ENCODE measurements at regions not wholly inside any gene's neighbourhood (a gene's known extent, or its start where the extent isn't known, plus 50 kb on each side); places are given as distances from the start of the nearest gene placed in this dataset.

DNA sequence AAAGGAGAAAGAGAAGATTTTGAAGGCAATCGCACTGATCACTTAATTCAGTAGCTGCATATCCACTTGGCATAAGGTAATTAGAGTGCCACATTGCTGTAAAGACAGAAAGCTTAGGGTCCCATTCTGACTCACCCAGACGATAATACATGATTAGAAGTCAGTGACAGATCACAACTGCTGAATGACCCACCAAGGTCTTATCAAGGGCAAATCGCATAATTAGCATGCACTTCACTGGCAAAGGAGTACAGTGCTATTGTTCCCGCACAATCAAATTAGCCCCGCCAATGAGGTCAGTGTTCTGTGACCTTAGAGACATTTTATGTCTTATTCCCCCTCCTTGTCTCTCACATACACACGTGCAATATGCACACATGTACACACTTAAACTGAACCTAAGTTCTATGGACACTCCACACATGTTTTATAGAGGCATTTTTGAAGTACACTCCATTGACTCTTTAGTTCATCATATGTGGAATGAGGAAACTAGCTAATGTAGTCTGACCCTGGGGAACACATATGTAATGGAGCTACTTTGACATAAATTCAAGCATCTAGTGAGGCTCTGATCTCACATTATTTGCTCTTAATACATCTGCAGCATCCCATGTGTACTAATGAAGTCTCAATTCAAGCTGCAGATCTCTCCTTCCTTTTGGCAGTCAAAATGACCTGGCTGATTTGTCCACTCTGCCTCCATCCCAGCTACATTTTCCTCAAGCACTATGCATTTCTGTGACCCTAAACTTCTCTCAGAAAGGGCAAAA, 673.8 kb upstream of the FANCL start:
- no peak for DNase-seq (ENCODE audit: low read depth in 2 of 2)

- DNase-seq (ENCODE audit: low read depth in 2 of 2) = no peak
Measured at GRCh38 chr2:58913082-58913726, 672.1 kb upstream of the FANCL start.

DNA sequence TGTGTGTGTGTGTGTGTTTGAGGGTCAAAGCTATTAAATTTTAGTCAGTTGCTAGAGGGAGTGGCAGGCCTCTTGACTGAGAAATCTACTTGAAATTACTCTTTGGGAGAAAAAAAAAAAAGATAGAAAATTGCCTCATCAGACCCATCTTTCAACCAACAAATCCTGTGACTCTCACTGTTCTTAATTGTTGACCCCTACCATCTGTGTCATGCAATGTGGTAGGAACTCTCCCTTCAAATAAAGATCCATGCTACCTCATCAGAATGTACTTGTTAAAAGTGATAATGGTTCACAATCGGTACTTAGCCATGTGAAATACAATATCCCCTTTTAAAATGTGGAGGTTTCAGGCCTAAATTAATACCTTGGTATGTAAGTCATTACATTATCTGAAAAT, 670.8 kb upstream of the FANCL start:
- no peak for DNase-seq (ENCODE audit: low read depth in 2 of 2)

DNA sequence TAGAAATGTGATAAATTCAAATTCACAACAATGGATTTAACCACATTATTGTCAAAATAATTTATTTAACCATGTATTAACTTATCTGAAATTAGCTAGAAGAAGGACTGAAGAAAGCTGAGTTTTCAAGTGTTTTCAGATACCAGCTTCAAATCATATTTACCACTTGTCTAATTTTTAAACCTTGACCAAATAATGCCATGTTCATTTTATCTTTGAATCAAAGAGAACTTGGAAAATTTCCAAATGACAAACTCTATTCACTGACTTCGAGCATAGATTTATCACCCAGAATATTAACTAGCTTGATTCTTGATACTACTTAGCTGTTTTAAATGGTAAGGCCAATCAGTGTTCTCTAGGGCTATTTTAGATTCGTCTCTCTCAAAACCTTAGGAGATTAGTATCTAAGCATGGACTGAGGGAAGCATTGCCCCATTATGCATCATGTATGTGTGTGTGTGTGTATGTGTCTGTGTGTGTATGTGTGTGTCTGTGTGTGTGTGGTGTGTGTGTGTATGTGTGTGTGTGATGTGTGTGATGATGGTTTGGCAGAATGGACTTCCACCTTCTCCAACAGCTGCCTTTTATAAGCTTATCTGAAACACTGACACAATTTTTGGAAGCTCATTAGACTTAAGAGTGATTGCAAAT, 667.5 kb upstream of the FANCL start:
- no peak for DNase-seq (ENCODE audit: low read depth in 2 of 2)

DNA sequence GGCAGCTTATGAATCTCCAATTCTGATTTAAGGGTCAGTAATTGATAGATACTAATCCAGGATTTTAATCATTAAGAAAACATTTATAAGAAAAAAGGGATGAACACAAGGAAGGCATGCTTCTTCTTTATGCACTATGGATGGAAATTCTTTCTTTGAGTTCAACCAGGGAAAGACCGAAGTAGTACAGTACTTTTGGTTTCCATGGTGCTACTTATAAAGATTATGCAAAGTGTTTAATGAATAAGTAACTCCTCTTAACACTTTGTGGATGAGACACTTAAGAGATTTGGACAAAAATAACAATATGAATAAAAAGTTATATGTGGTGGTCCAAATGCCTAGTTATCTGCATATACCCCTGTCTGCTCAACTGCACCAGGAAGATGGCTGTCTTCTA, 666.5 kb upstream of the FANCL start:
- DNase-seq (ENCODE audit: low read depth in 2 of 2) = no peak

GRCh38 chr2:58906081-58906645, 665.0 kb upstream of the FANCL start:
- DNase-seq (ENCODE audit: low read depth in 2 of 2) = no peak

GRCh38 chr2:58904095-58904494, 663.0 kb upstream of the FANCL start:
- DNase-seq (ENCODE audit: low read depth in 2 of 2) = no peak

- DNase-seq (ENCODE audit: low read depth in 2 of 2) = no peak
Measured at GRCh38 chr2:58903427-58903826, 662.3 kb upstream of the FANCL start.

DNA sequence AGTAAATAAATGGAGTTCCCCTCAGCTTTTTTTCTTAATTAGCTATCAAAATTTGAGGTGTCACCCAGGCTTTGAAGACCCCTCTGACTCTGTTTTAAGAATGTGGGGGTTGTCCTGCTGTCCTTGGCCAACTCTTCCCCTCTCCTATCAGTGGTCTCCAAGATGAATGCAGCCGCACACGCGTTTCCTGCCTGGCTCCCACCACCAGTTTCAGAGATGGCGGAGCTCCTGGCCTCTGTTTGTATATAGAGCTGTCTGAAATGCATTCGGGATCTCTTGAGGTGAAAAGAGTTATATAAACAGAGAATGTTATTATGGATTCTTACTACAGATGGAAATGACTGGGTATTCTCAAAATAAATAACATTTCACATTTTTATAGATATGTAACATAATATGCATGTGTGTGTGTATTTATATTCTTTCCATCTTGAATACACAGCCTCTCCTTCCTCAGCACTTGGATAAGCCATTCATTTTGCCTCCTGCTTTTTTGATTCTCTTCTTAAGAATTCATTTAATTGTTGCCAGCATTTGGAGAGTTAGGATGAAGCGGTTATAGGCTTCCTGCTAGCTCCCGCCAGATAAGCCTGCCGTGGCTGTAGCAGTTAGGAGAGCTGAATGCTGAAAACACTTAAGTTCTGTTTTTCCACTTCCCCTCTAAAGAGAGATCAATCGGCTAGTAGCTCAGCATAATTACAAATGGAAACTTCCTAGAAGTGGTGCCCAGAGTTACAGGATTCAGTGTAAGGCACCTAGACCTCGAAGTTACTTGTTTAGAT, 659.3 kb upstream of the FANCL start:
- DNase-seq (ENCODE audit: low read depth in 2 of 2) = no peak

DNA sequence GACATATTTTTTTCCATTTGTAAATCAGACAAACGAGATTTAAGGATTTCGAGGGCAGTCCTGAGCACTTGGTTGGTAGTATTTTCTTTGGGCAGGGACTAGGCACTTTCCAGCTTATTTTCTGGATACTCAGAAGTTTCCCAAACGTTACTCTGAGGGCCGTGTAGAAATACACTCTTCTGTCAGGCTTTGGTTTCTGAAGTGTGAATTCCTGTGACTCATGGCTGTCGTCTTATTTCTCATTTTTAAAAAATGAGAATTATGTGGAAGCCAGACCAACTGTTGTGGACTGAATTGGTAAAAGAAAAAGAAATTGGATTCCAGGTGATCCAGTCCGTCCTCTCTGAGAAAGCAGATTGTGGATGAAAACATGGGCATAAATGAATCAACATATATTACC, 658.6 kb upstream of the FANCL start:
- DNase-seq (ENCODE audit: low read depth in 2 of 2) = no peak

- DNase-seq (ENCODE audit: low read depth in 2 of 2) = no peak
Measured at GRCh38 chr2:58896638-58897037, 655.5 kb upstream of the FANCL start.

DNA sequence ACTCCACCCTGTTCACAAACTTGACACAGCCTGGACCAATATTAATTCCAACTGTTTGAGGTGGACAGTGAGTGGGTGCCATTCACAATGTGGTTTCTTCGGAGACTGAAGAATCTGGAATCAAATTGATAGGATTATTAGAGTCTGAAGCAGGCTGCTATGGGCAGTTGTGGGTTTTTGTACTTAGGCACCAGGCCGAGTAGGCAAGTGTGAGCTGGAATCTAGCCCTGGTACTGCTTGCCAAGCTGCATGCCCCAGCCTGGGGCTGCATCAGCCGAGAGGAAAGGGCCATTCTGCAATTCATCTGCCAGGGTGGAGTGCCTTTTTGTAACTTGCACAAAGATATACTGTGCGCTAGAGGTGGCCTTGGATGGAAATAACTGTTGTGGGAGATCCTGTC, 654.7 kb upstream of the FANCL start:
- DNase-seq (ENCODE audit: low read depth in 2 of 2) = no peak

DNA sequence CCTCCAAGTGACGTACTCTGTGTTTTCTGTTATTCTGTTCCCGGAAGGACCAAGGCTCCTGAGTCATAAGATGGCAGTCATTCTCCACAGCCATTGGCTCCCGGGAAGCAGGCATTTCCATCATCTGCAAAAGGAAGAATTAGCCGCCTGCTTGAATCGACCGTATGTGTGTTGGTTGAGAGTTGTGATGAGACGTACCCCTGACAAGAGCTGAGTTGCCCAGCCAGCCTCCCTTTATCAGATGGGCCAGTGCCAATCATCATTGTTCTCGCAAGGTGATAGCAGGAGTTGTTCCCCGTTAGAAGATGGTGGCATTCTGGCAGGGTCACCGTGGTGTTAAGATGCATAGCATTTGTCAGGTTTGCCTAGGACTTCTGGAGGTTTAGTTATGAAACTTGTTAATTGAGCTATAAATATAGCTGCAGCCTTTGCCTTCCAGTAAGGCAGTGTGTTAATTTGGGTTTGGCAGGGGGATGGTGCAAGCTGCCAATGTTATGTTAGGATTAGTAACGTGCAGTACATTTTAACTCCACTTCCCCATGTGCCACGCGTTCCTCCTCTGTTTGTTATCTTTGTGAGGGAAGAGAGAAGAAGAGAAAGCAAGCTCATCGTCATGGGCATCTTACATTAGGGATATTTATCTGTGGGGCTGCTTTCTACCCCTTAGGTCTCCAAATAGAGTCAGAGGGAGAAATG, 652.7 kb upstream of the FANCL start:
- no peak for DNase-seq (ENCODE audit: low read depth in 2 of 2)

- no peak for DNase-seq (ENCODE audit: low read depth in 2 of 2)
Measured at GRCh38 chr2:58891828-58892377, 650.8 kb upstream of the FANCL start.

DNA sequence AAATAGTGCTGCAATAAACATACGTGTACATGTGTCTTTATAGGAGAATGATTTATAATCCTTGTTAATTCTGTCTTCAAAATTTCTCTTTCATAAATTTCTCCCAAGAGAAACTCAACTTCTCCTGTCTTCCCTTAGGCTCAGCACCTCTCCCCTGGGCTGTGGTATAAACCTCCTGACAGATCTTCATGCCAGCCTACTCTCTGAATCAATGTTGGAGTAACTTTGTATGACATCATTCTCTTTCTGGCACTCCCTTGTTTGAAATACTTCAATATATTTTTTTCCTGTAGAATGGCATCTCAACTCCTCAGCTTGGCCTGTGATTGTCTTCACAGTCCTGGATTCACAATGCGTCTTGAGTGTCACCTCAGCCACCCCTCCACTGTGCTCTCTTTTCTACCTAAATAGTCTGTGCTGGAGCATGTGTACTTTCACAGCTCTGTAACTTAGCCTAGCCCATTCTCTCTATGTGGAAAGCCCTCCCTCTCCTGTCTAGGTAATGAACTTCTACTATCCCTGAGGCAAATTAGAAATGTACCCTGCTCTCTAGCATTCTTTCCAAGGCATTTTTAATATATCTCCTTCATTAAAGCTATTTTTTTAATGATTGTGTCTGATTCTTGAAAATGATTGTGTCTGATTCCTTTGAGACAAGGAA, 649.9 kb upstream of the FANCL start:
- DNase-seq (ENCODE audit: low read depth in 2 of 2) = no peak

- no peak for DNase-seq (ENCODE audit: low read depth in 2 of 2)
Measured at GRCh38 chr2:58886009-58886408, 644.9 kb upstream of the FANCL start.

DNA sequence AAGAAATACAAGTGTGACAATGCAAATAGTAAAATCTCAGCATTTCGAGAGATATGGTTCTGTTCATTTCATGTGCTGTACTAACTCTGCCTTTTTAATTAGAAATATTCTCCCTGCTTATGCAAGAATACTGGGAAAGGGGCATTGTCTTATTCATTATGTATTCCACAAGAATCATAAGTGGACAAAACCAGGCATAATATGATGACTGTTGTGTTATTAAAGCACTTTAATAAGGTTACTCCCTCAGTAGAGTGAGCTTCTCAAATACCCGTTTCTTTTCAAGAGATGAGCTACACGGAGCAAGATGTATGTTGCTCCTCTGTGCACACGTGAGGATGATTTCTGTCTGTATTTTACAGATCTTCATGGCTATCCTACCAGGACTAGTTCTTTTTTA, 638.7 kb upstream of the FANCL start:
- DNase-seq (ENCODE audit: low read depth in 2 of 2) = no peak

GRCh38 chr2:58878778-58879177, 637.7 kb upstream of the FANCL start:
- no peak for DNase-seq (ENCODE audit: low read depth in 2 of 2)

- no peak for DNase-seq (ENCODE audit: low read depth in 2 of 2)
Measured at GRCh38 chr2:58876126-58876525, 635.0 kb upstream of the FANCL start.

DNA sequence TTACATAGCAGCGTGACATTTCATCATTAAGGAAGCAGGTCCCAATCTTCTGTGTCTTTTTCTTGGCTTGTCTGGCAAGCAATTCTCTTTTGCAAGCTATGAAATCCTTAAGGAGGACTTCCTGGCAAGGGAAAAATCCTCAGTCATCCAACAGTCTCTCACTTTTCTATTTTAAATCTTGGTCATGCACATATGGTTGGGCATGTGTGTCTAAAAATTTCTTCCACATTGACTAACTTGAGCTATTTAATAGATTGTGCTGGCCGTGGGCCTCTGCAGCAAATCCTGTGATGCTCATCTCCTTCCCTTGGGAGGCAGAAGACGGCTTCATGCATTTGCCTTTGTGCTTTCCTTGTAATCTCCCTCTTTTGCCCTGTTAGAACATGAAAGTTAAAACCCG, 634.3 kb upstream of the FANCL start:
- DNase-seq (ENCODE audit: low read depth in 2 of 2) = no peak
